Gastroesophageal sphincter (tissue), 2 donors: ENCODE measurements at regions not wholly inside any gene's neighbourhood (a gene's known extent, or its start where the extent isn't known, plus 50 kb on each side); places are given as distances from the start of the nearest gene placed in this dataset.

Experiments used
- EP300 ChIP-seq: sonication (generic); formaldehyde crosslinking; IDR thresholded peaks from one replicate; pipeline ENCODE4 v1.6.1; 2017; ENCODE audit warnings: antibody characterized with exemption, mild to moderate bottlenecking
- POLR2AphosphoS5 ChIP-seq: sonication (generic); formaldehyde crosslinking; IDR thresholded peaks from one replicate; pipeline ENCODE4 v1.6.1; 2017; ENCODE audit warnings: antibody characterized with exemption

- no peak for TF ChIP-seq POLR2AphosphoS5
- no peak for TF ChIP-seq EP300
Measured at GRCh38 chr16:87195161-87195560, 122.0 kb downstream of the C16orf95 start.
